ENCODE measurements at regions not wholly inside any gene's neighbourhood (a gene's known extent, or its start where the extent isn't known, plus 50 kb on each side); places are given as distances from the start of the nearest gene placed in this dataset.

DNA sequence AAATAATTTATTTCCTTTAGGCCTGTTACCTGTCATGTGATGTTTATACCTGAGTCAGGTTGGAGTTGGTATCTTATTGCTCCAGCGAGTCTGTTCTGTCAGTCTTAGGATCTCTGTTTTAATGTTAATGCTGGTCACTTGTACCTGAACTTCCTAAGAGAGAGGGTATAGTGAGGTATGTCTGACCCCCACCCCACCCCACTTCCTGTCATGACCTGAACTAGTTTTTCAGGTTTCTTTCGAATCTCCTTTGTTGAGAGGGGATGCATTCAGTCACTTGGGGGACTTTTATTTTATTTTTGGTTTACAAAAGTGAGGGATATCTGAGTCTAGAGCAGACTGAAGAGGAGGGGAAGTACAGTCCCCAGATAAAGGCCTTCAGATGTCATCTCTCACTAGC is 769.0 kb upstream of the COBL start:
- ChIA-PET POLR2A (no interaction called here), CTCF (no interaction called here)
- DNase-seq (ENCODE audit: low read depth, low spot score) = no peak
- TF ChIP-seq, protein P1, sequence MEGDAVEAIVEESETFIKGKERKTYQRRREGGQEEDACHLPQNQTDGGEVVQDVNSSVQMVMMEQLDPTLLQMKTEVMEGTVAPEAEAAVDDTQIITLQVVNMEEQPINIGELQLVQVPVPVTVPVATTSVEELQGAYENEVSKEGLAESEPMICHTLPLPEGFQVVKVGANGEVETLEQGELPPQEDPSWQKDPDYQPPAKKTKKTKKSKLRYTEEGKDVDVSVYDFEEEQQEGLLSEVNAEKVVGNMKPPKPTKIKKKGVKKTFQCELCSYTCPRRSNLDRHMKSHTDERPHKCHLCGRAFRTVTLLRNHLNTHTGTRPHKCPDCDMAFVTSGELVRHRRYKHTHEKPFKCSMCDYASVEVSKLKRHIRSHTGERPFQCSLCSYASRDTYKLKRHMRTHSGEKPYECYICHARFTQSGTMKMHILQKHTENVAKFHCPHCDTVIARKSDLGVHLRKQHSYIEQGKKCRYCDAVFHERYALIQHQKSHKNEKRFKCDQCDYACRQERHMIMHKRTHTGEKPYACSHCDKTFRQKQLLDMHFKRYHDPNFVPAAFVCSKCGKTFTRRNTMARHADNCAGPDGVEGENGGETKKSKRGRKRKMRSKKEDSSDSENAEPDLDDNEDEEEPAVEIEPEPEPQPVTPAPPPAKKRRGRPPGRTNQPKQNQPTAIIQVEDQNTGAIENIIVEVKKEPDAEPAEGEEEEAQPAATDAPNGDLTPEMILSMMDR (IDR thresholded peaks at IDR 0.05; ENCODE audit: insufficient read depth, low read length, missing control alignments) = no peak
- H3K4me3 ChIP-seq (ENCODE audit: low read depth, low read length) = no peak overlapping the region

DNA sequence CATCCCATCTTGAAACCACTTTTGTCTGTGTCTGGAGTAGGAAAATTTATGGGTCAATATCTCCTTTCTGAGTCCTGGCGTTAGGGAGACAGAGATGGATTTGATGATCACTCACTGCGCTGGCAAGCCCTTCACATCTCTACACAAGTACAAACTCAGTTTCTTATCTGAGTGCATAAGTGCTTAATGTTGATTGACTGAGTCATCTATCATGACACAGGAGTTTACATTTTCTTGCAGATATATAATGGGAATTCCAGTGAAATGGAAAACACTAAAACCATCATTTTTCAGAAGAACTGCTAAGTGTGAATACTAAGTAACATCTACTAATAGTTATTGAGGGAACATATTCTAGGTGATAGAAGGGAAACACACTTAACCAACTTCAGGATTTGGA is 763.9 kb upstream of the COBL start:
- ChIA-PET CTCF (no interaction called here), POLR2A (no interaction called here)
- TF ChIP-seq, protein P1 (IDR thresholded peaks at IDR 0.05; ENCODE audit: insufficient read depth, low read length, missing control alignments) = no peak
- no peak for DNase-seq (ENCODE audit: low read depth, low spot score)
- no peak overlapping the region for H3K4me3 ChIP-seq (ENCODE audit: low read depth, low read length)

DNA sequence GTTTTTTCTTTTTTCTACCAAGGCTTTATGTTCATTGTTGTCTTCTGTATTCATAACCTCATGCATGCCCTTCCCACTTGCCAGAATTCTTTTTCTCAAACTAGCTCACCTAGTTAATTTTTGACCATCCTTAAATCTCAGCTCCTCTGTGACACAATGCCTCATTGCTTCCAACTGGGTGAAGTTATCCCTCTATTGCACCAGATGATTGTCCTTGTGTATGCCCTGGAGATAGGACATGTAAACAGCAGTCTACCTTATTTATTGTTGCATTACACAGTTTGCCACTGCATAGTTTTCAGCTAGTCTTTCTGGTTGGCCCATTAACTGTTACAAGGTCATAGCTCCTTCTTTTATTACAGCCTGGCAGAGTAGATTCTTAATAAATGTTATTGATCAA is 763.1 kb upstream of the COBL start:
- TF ChIP-seq, protein P1 (IDR thresholded peaks at IDR 0.05; ENCODE audit: insufficient read depth, low read length, missing control alignments) = no peak
- DNase-seq (ENCODE audit: low read depth, low spot score) = no peak
- no peak overlapping the region for H3K4me3 ChIP-seq (ENCODE audit: low read depth, low read length)
- CTCF ChIA-PET = no interaction called here
- POLR2A ChIA-PET = no interaction called here

DNA sequence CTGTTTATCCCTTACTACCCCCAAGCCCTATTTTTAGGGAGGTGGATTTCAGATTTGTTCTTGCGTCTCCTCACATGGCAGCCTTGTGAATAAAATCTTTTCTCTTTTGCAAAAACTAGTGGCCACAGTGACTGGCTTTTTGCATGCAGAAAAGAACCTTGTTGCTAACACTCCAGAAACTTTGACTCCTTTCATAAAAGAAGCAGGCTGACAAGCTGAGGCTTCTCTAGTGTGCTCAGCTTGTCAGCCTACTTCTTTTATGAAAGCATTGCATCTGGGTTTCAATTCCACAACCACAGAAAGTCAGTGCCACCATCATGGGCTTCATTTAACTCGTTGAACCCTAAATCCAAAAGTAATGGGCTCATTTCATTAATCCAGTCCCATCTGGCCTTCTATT is 761.0 kb upstream of the COBL start:
- no peak overlapping the region for H3K4me3 ChIP-seq (ENCODE audit: low read depth, low read length)
- no peak for DNase-seq (ENCODE audit: low read depth, low spot score)
- TF ChIP-seq, protein P1 (IDR thresholded peaks at IDR 0.05; ENCODE audit: insufficient read depth, low read length, missing control alignments) = no peak
- ChIA-PET POLR2A (no interaction called here), CTCF (no interaction called here)

DNA sequence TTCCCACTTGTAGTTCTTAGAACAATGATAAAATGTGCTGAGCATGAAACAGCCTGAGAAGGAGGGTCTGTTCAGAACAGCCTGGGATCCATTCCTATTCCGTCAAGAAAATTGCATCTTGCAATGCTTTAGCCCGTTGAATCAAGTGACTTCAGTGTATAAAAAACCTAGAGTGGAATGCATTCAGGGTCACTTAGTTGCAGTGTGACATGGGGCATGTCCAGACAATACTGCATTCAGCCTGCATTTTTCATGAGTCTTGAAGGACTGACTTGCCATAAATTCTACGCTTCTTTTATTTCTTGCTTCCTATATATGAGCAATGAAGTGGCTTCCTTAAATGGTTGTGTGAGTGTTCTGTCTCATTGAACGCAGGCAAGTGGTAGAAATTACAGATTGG is 758.3 kb upstream of the COBL start:
- CTCF ChIA-PET = no interaction called here
- POLR2A ChIA-PET = no interaction called here
- TF ChIP-seq, protein P1 (IDR thresholded peaks at IDR 0.05; ENCODE audit: insufficient read depth, low read length, missing control alignments) = no peak
- DNase-seq (ENCODE audit: low read depth, low spot score) = no peak
- no peak overlapping the region for H3K4me3 ChIP-seq (ENCODE audit: low read depth, low read length)

DNA sequence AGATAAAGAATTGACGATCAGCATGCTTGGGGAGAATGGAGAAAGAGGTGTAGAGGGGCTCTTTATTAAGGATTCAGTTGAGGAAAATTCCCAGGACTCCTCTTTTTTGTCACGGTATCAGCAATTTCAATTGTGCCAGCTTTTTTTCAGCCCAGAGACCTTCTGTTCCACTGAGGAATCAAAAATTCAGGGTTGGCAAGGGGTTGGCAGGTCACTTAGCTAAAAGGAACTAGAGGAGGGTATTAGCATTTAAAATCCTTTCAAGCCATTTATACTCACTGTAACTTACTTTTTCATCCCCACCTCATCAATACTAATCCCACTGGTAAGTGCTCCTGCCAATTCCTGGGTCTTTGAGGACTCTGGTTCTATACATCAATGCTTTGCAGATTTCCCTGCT is 757.5 kb upstream of the COBL start:
- ChIA-PET POLR2A (no interaction called here), CTCF (no interaction called here)
- H3K4me3 ChIP-seq (ENCODE audit: low read depth, low read length) = no peak overlapping the region
- TF ChIP-seq, protein P1 (IDR thresholded peaks at IDR 0.05; ENCODE audit: insufficient read depth, low read length, missing control alignments) = no peak
- no peak for DNase-seq (ENCODE audit: low read depth, low spot score)
